LoVo (cell line): ENCODE measurements at regions not wholly inside any gene's neighbourhood (a gene's known extent, or its start where the extent isn't known, plus 50 kb on each side); places are given as distances from the start of the nearest gene placed in this dataset.
"Not testable (repeated sequence)": the region's sequence is repeated elsewhere in the genome, so short reads cannot be mapped to it uniquely, and the experiment has no call there.

ENCODE experiments used
- DNase-seq: peaks from one replicate; pipeline ENCODE4 v3.0.0-alpha.2; 2016; ENCODE audit warnings: low spot score

- no peak for DNase-seq
Observed at GRCh38 chr12:71385155-71385554, 54.4 kb upstream of the LGR5 start.

GRCh38 chr12:71376711-71377355, 62.8 kb upstream of the LGR5 start:
- not testable (repeated sequence) for DNase-seq

DNA sequence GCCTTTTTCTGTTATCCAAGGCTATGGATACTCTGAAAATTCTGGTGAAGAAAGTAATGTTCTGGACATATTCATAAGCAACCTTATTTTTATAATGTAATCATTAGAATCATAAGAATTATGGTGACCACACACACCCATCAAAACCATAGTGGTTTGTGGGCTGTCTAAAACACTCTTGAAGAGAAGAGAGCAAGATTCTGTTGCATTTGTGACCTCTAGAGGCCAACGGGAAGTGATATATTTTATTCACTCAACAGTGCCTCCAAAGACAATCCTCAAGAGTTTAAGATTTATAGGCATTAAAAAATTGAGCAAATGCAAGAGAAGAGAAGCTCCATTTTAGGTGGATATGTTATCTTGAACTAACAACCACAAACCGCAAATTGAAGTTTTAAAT, 68.5 kb upstream of the LGR5 start:
- no peak for DNase-seq

- DNase-seq = no peak
Observed at GRCh38 chr12:71360013-71360412, 79.6 kb upstream of the LGR5 start.

DNA sequence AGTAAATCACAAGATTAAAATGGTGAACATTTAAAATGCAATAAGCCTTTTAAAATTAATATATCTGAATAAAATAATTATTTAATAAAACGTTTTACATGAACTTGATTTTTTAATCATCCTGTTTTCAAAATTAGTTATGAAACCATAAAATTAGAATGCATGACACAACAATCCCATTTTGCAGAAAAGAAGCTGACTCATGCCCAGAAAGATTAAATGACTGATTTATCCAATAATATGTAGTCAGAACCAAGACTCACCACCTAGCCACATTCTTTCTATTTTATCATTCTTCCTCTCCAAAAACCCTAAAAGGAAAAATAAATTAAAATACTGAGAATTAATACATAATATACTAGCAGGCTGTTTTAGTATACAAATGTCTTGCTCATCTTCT, 83.0 kb upstream of the LGR5 start:
- DNase-seq = no peak

DNA sequence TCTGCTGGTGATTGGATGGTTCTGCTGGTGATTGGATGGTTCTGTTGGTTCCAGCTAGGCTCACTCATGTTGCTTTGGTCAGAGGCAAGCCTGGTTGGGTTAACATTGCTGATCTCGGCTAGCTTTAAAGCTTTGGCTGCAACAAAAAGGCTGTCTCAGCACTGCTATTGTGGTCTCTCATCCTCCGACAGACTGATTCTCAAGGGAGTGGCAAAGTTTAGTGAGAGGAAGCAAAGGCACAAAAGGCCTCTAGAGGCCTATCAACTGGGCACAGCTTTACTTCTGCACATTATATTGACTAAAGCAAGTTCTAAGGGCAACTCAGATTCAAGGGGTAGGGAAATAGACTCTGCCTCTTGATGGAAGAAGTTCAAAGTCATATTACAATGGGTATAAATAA, 84.7 kb upstream of the LGR5 start:
- DNase-seq = no peak

DNA sequence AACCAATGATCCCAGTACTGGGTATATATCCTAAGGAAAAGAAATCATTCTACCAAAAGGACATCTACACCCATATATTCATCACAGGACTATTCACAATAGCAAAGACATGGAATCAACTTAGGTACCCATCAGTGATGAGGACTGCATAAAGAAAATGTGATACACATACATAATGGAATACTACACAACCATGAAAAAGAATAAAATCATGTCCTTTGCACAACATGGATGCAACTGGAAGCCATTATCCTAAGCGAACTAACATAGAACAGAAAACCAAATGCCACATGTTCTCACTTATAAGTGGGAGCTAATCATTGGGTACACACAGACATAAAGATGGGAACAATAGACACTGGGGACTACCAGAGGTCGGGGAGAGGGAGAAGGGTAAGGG, 86.0 kb upstream of the LGR5 start:
- no peak for DNase-seq

DNA sequence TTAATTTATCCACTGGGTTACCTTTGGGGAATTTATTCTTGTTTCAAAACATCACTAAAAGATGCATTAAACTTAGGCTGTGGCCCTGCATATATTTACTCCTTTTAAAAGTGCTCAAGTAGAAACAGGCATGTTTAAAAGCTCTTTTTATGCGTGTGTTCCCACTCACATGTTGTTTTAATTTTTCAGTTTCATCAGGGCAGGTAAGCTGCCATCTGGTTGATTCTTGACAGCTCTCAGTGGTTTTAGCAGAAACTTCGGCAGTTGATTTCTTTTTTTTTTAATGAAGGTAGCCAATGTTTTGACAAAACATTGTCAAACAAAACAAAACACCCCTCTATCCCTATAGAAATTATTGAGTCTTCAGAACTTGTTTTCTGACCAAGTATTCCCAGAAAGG, 89.6 kb upstream of the LGR5 start:
- no peak for DNase-seq

- no peak for DNase-seq
Observed at GRCh38 chr12:71338933-71339332, 100.7 kb upstream of the LGR5 start.

- DNase-seq = no peak
Observed at GRCh38 chr12:71335963-71336257, 103.7 kb upstream of the LGR5 start.

GRCh38 chr12:71335151-71335962, 104.2 kb upstream of the LGR5 start:
- DNase-seq = no peak

- no peak for DNase-seq
Observed at GRCh38 chr12:71333418-71333817, 106.2 kb upstream of the LGR5 start.

GRCh38 chr12:71329956-71330355, 109.6 kb upstream of the LGR5 start:
- no peak for DNase-seq

DNA sequence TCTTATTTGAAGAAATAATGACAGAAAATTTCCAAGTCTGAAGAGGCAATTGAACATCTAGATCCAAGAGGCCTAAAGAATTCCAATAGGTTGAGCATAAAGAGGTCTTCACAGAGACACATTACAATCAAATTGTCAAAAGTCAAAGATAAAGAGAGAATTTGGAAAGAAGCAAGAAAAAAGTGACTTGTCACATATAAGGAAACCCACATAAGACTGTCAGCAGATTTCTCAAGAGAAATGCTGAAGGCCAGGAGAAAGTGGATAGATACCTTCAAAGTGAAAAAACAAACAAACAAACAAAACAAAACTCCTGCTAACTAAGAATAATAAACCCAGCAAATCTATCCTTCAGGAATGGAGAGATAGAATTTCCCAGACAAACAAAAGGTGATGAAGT, 118.1 kb upstream of the LGR5 start:
- DNase-seq = no peak

GRCh38 chr12:71321130-71321529, 118.5 kb upstream of the LGR5 start:
- DNase-seq = no peak

DNA sequence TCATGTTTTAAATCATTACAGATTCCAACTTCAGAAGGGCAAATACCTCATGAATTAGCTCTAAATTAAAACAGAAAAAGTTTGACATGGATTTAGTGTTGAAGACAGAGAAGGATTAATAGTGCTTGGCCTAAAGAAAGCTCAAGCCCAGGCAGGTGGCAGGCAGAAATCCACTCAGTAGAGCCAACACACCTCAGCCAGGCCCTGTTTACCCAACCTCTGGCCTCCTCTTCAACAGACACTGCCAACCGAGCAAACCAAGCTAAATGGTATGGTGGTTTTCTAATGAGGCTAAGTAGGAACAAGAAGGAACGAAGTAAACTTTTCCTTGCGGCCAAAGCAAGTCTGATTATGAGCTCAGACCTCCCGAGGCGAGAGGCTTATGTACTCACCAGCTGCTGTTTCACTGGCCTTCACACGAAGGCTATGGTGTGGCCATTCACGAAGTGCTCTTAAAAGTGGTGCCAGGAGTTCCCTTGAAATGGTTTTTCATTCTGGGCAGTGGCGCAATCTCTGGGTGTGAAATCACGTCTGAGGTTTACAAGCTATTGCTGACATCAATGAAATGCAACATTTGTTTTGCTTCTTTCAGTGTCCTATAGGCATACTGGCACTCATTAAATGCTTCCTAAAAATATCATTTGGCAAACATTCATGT, 124.1 kb upstream of the LGR5 start:
- DNase-seq = no peak

DNA sequence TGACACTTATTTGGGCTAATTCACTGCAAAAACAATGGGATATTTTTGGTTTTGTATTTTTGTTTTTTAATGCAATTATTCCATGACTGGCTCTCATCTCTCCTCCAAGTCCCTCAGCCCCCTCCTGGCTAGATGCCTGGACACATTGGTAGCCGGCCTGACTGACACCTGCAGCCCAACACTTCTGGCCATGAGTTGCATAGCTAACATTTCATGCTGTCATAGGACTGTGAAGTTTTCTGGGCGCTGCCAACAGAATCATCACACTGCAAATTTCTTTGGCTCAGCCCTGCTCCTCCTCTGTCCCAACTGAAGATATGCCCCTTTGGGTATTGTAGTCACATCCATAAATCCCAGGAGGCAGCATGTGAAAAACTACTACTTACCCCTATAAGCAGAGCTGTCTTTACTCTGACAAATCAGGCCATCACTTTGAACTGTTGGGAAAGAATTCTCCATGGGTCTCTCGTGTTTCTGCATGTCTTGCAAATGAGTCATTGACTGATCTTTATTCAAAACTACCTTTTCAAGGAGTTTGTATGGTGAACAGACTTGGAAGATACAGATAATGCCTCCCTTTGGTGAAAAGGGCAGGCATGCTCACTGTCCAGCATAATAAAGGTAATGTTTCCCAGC, 126.7 kb upstream of the LGR5 start:
- DNase-seq = peak; percentile 8

DNA sequence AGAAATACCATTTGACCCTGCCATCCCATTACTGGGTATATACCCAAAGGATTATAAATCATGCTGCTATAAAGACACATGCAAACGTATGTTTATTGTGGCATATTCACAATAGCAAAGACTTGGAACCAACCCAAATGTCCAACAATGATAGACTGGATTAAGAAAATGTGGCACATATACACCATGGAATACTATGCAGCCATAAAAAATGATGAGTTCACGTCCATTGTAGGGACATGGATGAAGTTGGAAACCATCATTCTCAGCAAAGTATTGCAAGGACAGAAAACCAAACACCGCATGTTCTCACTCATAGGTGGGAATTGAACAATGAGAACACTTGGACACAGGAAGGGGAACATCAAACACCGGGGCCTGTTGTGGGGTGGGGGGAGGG, 128.0 kb upstream of the LGR5 start:
- DNase-seq = not testable (repeated sequence)

- DNase-seq = no peak
Observed at GRCh38 chr12:71306808-71307207, 132.8 kb upstream of the LGR5 start.

DNA sequence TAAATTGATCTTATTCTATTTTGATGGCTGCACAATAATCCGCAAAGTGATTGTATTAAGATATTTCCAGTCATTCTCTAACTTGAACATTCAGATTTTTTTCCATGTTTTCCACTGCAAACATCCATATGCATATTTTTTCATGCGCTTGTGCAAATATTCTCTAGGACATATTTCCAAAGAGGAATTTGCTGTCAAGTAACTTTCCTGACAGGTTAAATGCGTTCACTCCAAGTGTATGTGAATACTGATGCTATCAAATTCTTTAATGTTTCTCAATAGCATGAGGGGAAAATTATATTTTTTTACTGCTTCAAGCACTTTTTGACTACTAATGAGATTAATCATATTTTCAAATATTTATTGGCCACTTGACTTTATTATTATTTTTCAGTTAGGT, 135.3 kb upstream of the LGR5 start:
- DNase-seq = no peak

DNA sequence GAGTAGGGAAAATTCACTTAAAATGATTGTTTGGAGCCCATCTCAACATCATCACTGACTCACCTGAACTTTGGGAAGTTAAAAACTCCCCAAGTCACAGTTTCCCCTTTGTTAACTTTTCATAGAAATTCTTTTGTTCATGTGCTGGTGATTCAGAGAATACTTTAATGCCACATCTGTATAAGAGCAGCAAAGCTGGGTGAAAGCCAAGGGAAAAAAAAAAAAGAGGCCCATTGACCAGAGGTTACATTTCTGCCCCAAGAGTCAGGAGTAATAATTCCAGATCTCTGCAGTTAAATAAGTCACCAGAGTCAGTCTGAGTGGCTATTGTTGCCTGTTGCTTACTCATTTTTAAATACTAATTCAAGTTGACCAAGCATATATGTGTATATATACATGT, 136.4 kb upstream of the LGR5 start:
- DNase-seq = peak; percentile 8

DNA sequence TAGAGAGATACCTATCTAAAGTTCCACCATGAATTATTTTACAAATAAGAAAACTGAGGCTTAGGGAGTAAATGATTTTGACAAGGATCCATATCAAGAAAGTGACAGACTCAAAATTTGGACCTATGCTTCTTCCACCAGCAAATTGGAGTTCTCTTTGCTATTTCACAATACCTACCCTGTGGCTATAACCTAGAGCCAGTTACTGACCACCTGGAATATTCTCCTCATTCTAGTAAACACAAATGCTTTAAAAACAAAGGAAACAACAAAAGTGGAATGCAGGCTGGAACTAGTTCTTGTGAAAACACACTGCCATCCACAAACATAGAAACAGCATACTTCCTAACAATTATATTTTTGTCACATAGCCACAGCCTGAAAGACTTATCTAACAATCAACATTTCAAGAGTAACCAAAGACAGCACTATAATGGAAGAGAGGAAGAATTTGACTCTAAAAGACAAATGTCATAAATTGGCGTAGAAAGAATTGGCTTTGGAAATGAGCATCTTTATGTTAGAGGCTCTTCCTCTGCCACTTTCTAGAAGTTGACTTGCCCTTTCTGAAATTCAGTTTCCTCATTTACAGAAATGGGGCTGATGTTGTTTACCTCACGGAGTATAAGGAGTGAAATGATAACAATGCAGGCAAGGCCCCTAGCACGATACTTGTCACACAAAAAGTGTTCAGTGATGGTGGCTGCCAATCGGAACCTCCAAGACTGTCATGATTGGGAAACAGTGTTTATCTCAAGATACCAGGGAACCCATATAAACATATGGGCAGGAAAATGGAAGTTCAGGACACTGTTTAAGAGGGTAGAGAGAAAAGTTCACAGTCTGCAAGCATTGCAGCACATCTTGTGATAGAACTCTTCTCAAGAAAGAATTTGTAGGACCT, 138.6 kb upstream of the LGR5 start:
- no peak for DNase-seq
